H1 (cell line): ENCODE measurements at regions not wholly inside any gene's neighbourhood (a gene's known extent, or its start where the extent isn't known, plus 50 kb on each side); places are given as distances from the start of the nearest gene placed in this dataset.

Source experiments
- CTCF ChIA-PET: fragments of 300-600 bp; sonication (Branson Sonifier 250); formaldehyde crosslinking; loops from one replicate; lab custom pipeline; 2021; ENCODE audit not compliant: partially characterized antibody; lab: Charles Lee
- POLR2A ChIA-PET: fragments of 300-600 bp; sonication (Branson Sonifier 250); formaldehyde crosslinking; loops from one replicate; lab custom pipeline; 2021; ENCODE audit warnings: inconsistent platforms; ENCODE audit not compliant: partially characterized antibody; lab: Charles Lee
- DNase-seq, 2 experiments: peaks; one replicate each; pipeline versions ENCODE4 v3.0.0 to v3.0.0-alpha.2; 2010 to 2022; ENCODE audit warnings: low spot score in 2 of 2, low read depth in 1 of 2, mixed read lengths in 1 of 2
- FAIRE-seq: peaks from 2 replicates; lab custom pipeline; 2011; peaks lifted over from hg19 to GRCh38; lab: Jason Lieb, UNC
- H2AFZ ChIP-seq: 2 replicates; pipeline ENCODE4 v1.8.1; 2012; ENCODE audit warnings: low read length, inconsistent platforms
- H2AK5ac ChIP-seq: 2 replicates; pipeline ENCODE4 v1.6.1; 2013; ENCODE audit warnings: low read depth, low read length
- H2BK120ac ChIP-seq: replicated peaks from 2 replicates; pipeline ENCODE3; 2013; ENCODE audit warnings: low read depth, low read length, inconsistent platforms
- H2BK12ac ChIP-seq: 2 replicates; pipeline ENCODE4 v1.6.1; 2013; ENCODE audit warnings: low read depth, low read length
- H2BK15ac ChIP-seq: 2 replicates; pipeline ENCODE4 v1.6.1; 2013; ENCODE audit warnings: low read length
- H2BK20ac ChIP-seq: 2 replicates; pipeline ENCODE4 v1.6.1; 2013; ENCODE audit warnings: low read length
- H2BK5ac ChIP-seq: 2 replicates; pipeline ENCODE4 v1.6.1; 2013; ENCODE audit warnings: low read depth, low read length
- H3K14ac ChIP-seq: 2 replicates; pipeline ENCODE4 v1.6.1; 2013; ENCODE audit warnings: inconsistent platforms; ENCODE audit not compliant: insufficient read length
- H3K18ac ChIP-seq: 2 replicates; pipeline ENCODE4 v1.6.1; 2013; ENCODE audit warnings: low read length; ENCODE audit errors: extremely low read depth
- H3K23ac ChIP-seq: 2 replicates; pipeline ENCODE4 v1.6.1; 2013; ENCODE audit warnings: inconsistent platforms; ENCODE audit not compliant: insufficient read length
- H3K23me2 ChIP-seq: 2 replicates; pipeline ENCODE4 v1.6.1; 2013; ENCODE audit warnings: low read depth, low read length
- H3K27ac ChIP-seq: 2 replicates; pipeline ENCODE4 v1.6.1; 2011; ENCODE audit warnings: low read depth, low read length, inconsistent platforms
- H3K27me3 ChIP-seq, 4 experiments: replicated peaks in 1 of 4; 1 replicate in 1 of 4; 2 replicates in 3 of 4; pipeline versions ENCODE4 v1.6.1 to v1.8.1; 2011 to 2013; ENCODE audit warnings: low read length in 3 of 4, mild to moderate bottlenecking in 3 of 4, inconsistent platforms in 2 of 4, mixed read lengths in 2 of 4, moderate library complexity in 1 of 4; ENCODE audit not compliant: control insufficient read depth in 3 of 4, insufficient read depth in 3 of 4; ENCODE audit errors: extremely low read depth in 1 of 4
- H3K36me3 ChIP-seq, 4 experiments: 2 replicates each; pipeline versions ENCODE4 v1.6.1 to v1.8.1; 2011 to 2013; ENCODE audit warnings: mild to moderate bottlenecking in 4 of 4, low read length in 3 of 4, moderate library complexity in 2 of 4, control low read depth in 1 of 4, inconsistent platforms in 1 of 4; ENCODE audit not compliant: insufficient read depth in 4 of 4, control insufficient read depth in 2 of 4
- H3K4ac ChIP-seq: replicated peaks from 2 replicates; pipeline ENCODE3; 2013; ENCODE audit warnings: low read length, low read depth, mixed read lengths, inconsistent platforms; ENCODE audit not compliant: insufficient read length
- H3K4me1 ChIP-seq, 4 experiments: replicated peaks in 1 of 4; 1 replicate in 1 of 4; 2 replicates in 3 of 4; pipeline versions ENCODE4 v1.6.1 to v1.8.1; 2011 to 2013; ENCODE audit warnings: low read length in 3 of 4, inconsistent platforms in 2 of 4, mixed read lengths in 1 of 4; ENCODE audit not compliant: insufficient read depth in 4 of 4, control insufficient read depth in 3 of 4
- H3K4me2 ChIP-seq, 2 experiments: 2 replicates each; pipeline versions ENCODE4 v1.6.1 to v1.8.1; 2011 to 2013; ENCODE audit warnings: low read depth in 2 of 2, low read length in 2 of 2, control low read depth in 1 of 2, inconsistent platforms in 1 of 2, mild to moderate bottlenecking in 1 of 2; ENCODE audit not compliant: insufficient read depth in 1 of 2
- H3K4me3 ChIP-seq, 4 experiments: fragments of 200-600, 300-600 bp in 1 of 4; sonication (generic), shearing (Covaris generic), sonication (Bioruptor Twin) in 1 of 4; 2 replicates each; pipeline versions ENCODE4 v1.5.1 to v1.8.1; 2011 to 2016; ENCODE audit warnings: low read length in 4 of 4, low read depth in 3 of 4, control low read depth in 2 of 4, inconsistent platforms in 2 of 4, mild to moderate bottlenecking in 2 of 4, mixed read lengths in 1 of 4, moderate library complexity in 1 of 4; ENCODE audit not compliant: insufficient read depth in 2 of 4; ENCODE audit errors: extremely low read depth in 1 of 4
- H3K56ac ChIP-seq: replicated peaks from 2 replicates; pipeline ENCODE3; 2013; ENCODE audit warnings: low read depth, mild to moderate bottlenecking, mixed read lengths, low read length, inconsistent platforms; ENCODE audit not compliant: insufficient read length
- H3K79me1 ChIP-seq: 2 replicates; pipeline ENCODE4 v1.6.1; 2013; ENCODE audit warnings: low read depth, low read length, control low read depth
- H3K79me2 ChIP-seq, 2 experiments: 2 replicates each; pipeline versions ENCODE4 v1.6.1 to v1.8.1; 2012 to 2013; ENCODE audit warnings: low read length in 2 of 2, mild to moderate bottlenecking in 2 of 2, inconsistent platforms in 1 of 2; ENCODE audit not compliant: insufficient read depth in 2 of 2, control insufficient read depth in 1 of 2
- H3K9ac ChIP-seq, 4 experiments: replicated peaks in 1 of 4; 1 replicate in 1 of 4; 2 replicates in 3 of 4; pipeline versions ENCODE4 v1.6.1 to v1.8.1; 2011 to 2013; ENCODE audit warnings: low read depth in 3 of 4, low read length in 3 of 4, control low read depth in 2 of 4, mild to moderate bottlenecking in 2 of 4, moderate library complexity in 2 of 4, inconsistent platforms in 1 of 4; ENCODE audit errors: extremely low read depth in 1 of 4
- H3K9me3 ChIP-seq, 2 experiments: 2 replicates each; pipeline versions ENCODE4 v1.6.1 to v1.8.1; 2012 to 2013; ENCODE audit warnings: mild to moderate bottlenecking in 2 of 2, moderate library complexity in 2 of 2, control low read depth in 1 of 2, inconsistent platforms in 1 of 2, low read depth in 1 of 2, low read length in 1 of 2, mixed read lengths in 1 of 2; ENCODE audit not compliant: insufficient read depth in 2 of 2
- H4K20me1 ChIP-seq, 2 experiments: replicated peaks in 1 of 2; 2 replicates each; pipeline versions ENCODE3 to v1.8.1; 2011 to 2013; ENCODE audit warnings: inconsistent platforms in 2 of 2, low read length in 2 of 2, mild to moderate bottlenecking in 1 of 2; ENCODE audit not compliant: insufficient read depth in 2 of 2, control insufficient read depth in 1 of 2
- H4K5ac ChIP-seq: 2 replicates; pipeline ENCODE4 v1.6.1; 2013; ENCODE audit warnings: low read length, low read depth, mixed read lengths, inconsistent platforms; ENCODE audit not compliant: insufficient read length
- H4K8ac ChIP-seq: 2 replicates; pipeline ENCODE4 v1.8.0; 2013; ENCODE audit warnings: mild to moderate bottlenecking, moderate library complexity, low read length, inconsistent platforms; ENCODE audit not compliant: insufficient read depth; ENCODE audit errors: extremely low read depth
- H4K91ac ChIP-seq: replicated peaks from 2 replicates; pipeline ENCODE3; 2013; ENCODE audit warnings: low read length, mixed read lengths, inconsistent platforms; ENCODE audit not compliant: insufficient read length
- BACH1 ChIP-seq: IDR thresholded peaks from 2 replicates; pipeline ENCODE4 v1.6.1; 2012; ENCODE audit warnings: low read length, improper control_type of control experiment
- RAD21 ChIP-seq, 2 experiments: IDR thresholded peaks in 1 of 2; conservative IDR thresholded peaks in 1 of 2; 2 replicates each; pipeline ENCODE4 v1.6.1; 2011; ENCODE audit warnings: low read depth in 2 of 2, low read length in 2 of 2, improper control_type of control experiment in 1 of 2, inconsistent platforms in 1 of 2, mild to moderate bottlenecking in 1 of 2, moderate library complexity in 1 of 2
- SP1 ChIP-seq: IDR thresholded peaks from 2 replicates; pipeline ENCODE4 v1.6.1; 2011; ENCODE audit warnings: low read depth, low read length
- SUZ12 ChIP-seq: fragments of 200-600 bp; sonication (generic); IDR thresholded peaks from 2 replicates; pipeline ENCODE4 v1.6.1; 2012; ENCODE audit warnings: mild to moderate bottlenecking, inconsistent platforms, low read length, moderate library complexity, mixed read lengths
- YY1 ChIP-seq: IDR thresholded peaks from 2 replicates; pipeline ENCODE4 v1.6.1; 2011; ENCODE audit warnings: low read depth, mild to moderate bottlenecking, low read length
- WGBS, 2 experiments: shearing (Covaris generic) in 1 of 2; methylation state at CpG; one replicate each; pipeline versions ENCODE4 v1.1.6 to v1.1.7; 2013 to 2015; ENCODE audit warnings: low lambda C conversion rate in 2 of 2, mixed read lengths in 2 of 2, inconsistent platforms in 1 of 2, low coverage in 1 of 2, missing lambda C conversion rate in 1 of 2; ENCODE audit not compliant: insufficient replicate concordance in 2 of 2, insufficient coverage in 1 of 2, insufficient read length in 1 of 2; ENCODE audit errors: extremely low coverage in 1 of 2, missing lambda C conversion rate in 1 of 2; 5-methylcytosine and 5-hydroxymethylcytosine counted together

DNA sequence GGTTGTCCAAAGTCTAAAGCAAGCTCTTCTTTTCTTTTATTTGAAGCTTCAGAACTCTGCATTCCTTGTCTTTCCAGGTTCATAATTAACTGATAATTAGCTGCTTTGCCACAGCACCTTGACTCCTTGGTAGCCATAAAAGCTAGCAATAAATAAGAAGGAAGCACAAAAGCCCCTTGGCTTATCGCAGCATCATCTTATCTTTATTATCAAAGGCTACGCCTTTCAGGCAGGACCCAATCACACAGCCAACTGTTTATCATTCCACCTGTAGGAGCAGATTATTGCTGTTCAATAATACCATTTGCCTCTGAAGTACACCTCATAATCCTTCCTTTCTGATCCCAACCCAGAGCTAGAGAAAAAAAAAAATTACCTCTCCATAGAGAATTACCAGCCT is 489.2 kb downstream of the SATB2 start:
- TF ChIP-seq RAD21 (IDR thresholded peaks at IDR 0.05 in 1 of 2, conservative IDR thresholded peaks at IDR 0.05 in 1 of 2; ENCODE audit: low read depth in 2 of 2, low read length in 2 of 2) (no peak), YY1 (no peak), BACH1 (no peak), SP1 (no peak), SUZ12 (no peak)
- H3K18ac ChIP-seq = no peak overlapping the region
- H3K9me3 ChIP-seq = no peaks in the 10 kb centered on the region
- no peaks in the 10 kb centered on the region for H3K36me3 ChIP-seq
- no peak overlapping the region for H3K9ac ChIP-seq
- H2BK15ac ChIP-seq = no peak overlapping the region
- no peaks in the 10 kb centered on the region for H3K27me3 ChIP-seq
- no peak overlapping the region for H2BK20ac ChIP-seq
- no peak overlapping the region for H3K23ac ChIP-seq
- no peak overlapping the region for H3K27ac ChIP-seq
- no peak overlapping the region for H3K56ac ChIP-seq
- H2AK5ac ChIP-seq = no peak overlapping the region
- no peak overlapping the region for H2BK5ac ChIP-seq
- POLR2A ChIA-PET = no interaction called here
- no peaks in the 10 kb centered on the region for H3K23me2 ChIP-seq
- H4K91ac ChIP-seq = no peak overlapping the region
- no peak overlapping the region for H2BK120ac ChIP-seq
- no peak overlapping the region for H4K5ac ChIP-seq
- no peaks in the 10 kb centered on the region for H3K79me1 ChIP-seq
- CTCF ChIA-PET = no interaction called here
- no peak overlapping the region for H3K4ac ChIP-seq
- no peak overlapping the region for H2AFZ ChIP-seq
- no peak overlapping the region for H2BK12ac ChIP-seq
- no peaks in the 10 kb centered on the region for H4K20me1 ChIP-seq
- no peaks in the 10 kb centered on the region for H3K79me2 ChIP-seq
- DNase-seq (no peak), FAIRE-seq (no peak)
- no peak overlapping the region for H3K14ac ChIP-seq
- no peak overlapping the region for H4K8ac ChIP-seq
- no peak overlapping the region for H3K4me3 ChIP-seq
- WGBS, 2 experiments = 100% methylated on average over 2 of the region's 2 CpGs; no CpG with 5 or more reads in 1 of the 2 experiments
- no peak overlapping the region for H3K4me2 ChIP-seq
- H3K4me1 ChIP-seq = no peaks in the 10 kb centered on the region
